Keratinocyte (primary cell): ENCODE measurements at regions not wholly inside any gene's neighbourhood (a gene's known extent, or its start where the extent isn't known, plus 50 kb on each side); places are given as distances from the start of the nearest gene placed in this dataset.

Experiments
- DNase-seq: peaks from one replicate; pipeline ENCODE4 v3.0.0-alpha.2; 2011; ENCODE audit warnings: low read depth, missing footprints, low spot score
- FAIRE-seq: peaks from 2 replicates; lab custom pipeline; 2011; peaks lifted over from hg19 to GRCh38; lab: Jason Lieb, UNC
- H2AFZ ChIP-seq: 2 replicates; pipeline ENCODE4 v1.6.0; 2012; ENCODE audit warnings: low read length, control low read depth, inconsistent platforms; ENCODE audit not compliant: control insufficient read depth
- H3K27ac ChIP-seq: 2 replicates; pipeline ENCODE4 v1.5.1; 2011; ENCODE audit warnings: low read length; ENCODE audit not compliant: control insufficient read depth, insufficient read depth
- H3K27me3 ChIP-seq: 3 replicates; pipeline ENCODE4 v1.6.0; 2011; ENCODE audit warnings: low read length; ENCODE audit not compliant: control insufficient read depth, insufficient read depth; ENCODE audit errors: extremely low read depth
- H3K36me3 ChIP-seq, 2 experiments: 2 replicates in 1 of 2; 3 replicates in 1 of 2; pipeline ENCODE4 v1.5.1; 2011; ENCODE audit warnings: low read length in 2 of 2, mild to moderate bottlenecking in 1 of 2; ENCODE audit not compliant: control insufficient read depth in 2 of 2, insufficient read depth in 2 of 2; ENCODE audit errors: extremely low read depth in 1 of 2
- H3K4me1 ChIP-seq: 3 replicates; pipeline ENCODE4 v1.5.1; 2011; ENCODE audit warnings: low read length; ENCODE audit not compliant: control insufficient read depth, insufficient read depth; ENCODE audit errors: extremely low read depth
- H3K4me2 ChIP-seq: 3 replicates; pipeline ENCODE4 v1.6.0; 2011; ENCODE audit warnings: low read depth, low read length; ENCODE audit not compliant: control insufficient read depth, insufficient read depth; ENCODE audit errors: extremely low read depth
- H3K4me3 ChIP-seq, 3 experiments: fragments of 200-600 bp in 1 of 3; sonication (generic) in 1 of 3; 2 replicates in 2 of 3; 3 replicates in 1 of 3; pipeline ENCODE4 v1.5.1; 2011 to 2016; ENCODE audit warnings: low read length in 3 of 3, mild to moderate bottlenecking in 3 of 3, control low read depth in 2 of 3, inconsistent platforms in 1 of 3, low read depth in 1 of 3, mixed read lengths in 1 of 3, mixed run types in 1 of 3, moderate library complexity in 1 of 3; ENCODE audit not compliant: control insufficient read depth in 2 of 3, insufficient read depth in 2 of 3; ENCODE audit errors: extremely low read depth in 1 of 3
- H3K79me2 ChIP-seq: 2 replicates; pipeline ENCODE4 v1.6.0; 2012; ENCODE audit warnings: low read length; ENCODE audit not compliant: control insufficient read depth, insufficient read depth
- H3K9ac ChIP-seq: 3 replicates; pipeline ENCODE4 v1.6.0; 2011; ENCODE audit warnings: low read length; ENCODE audit not compliant: control insufficient read depth, insufficient read depth; ENCODE audit errors: extremely low read depth
- H3K9me1 ChIP-seq: 3 replicates; pipeline ENCODE4 v1.6.0; 2011; ENCODE audit warnings: low read length; ENCODE audit not compliant: control insufficient read depth, insufficient read depth; ENCODE audit errors: extremely low read depth
- H3K9me3 ChIP-seq: 2 replicates; pipeline ENCODE4 v1.5.1; 2012; ENCODE audit warnings: low read depth, low read length; ENCODE audit not compliant: control insufficient read depth
- H4K20me1 ChIP-seq: 3 replicates; pipeline ENCODE4 v1.6.0; 2011; ENCODE audit warnings: low read length; ENCODE audit not compliant: control insufficient read depth, insufficient read depth; ENCODE audit errors: extremely low read depth
- CTCF ChIP-seq, 3 experiments: IDR thresholded peaks in 1 of 3; conservative IDR thresholded peaks in 1 of 3; optimal IDR thresholded peaks in 1 of 3; 2 replicates in 2 of 3; 3 replicates in 1 of 3; pipeline versions ENCODE3 to v1.5.1; 2011; ENCODE audit warnings: low read length in 3 of 3, mild to moderate bottlenecking in 3 of 3, moderate library complexity in 2 of 3, control low read depth in 1 of 3, inconsistent platforms in 1 of 3; ENCODE audit not compliant: insufficient read depth in 2 of 3; ENCODE audit errors: extremely low read depth in 1 of 3
- EZH2 ChIP-seq: IDR thresholded peaks from one replicate; pipeline ENCODE4 v1.6.1; 2012; ENCODE audit warnings: inconsistent platforms, mild to moderate bottlenecking, low read length, moderate library complexity
- dilution Hi-C: fragments of 300-500 bp; cut with MboI; formaldehyde crosslinking; loops from one replicate; pipeline ENCODE4 v1.7.0; 2020; ENCODE audit warnings: low sequenced_read_pairs; ENCODE audit not compliant: extremely low pct_ligation_motif_present

DNA sequence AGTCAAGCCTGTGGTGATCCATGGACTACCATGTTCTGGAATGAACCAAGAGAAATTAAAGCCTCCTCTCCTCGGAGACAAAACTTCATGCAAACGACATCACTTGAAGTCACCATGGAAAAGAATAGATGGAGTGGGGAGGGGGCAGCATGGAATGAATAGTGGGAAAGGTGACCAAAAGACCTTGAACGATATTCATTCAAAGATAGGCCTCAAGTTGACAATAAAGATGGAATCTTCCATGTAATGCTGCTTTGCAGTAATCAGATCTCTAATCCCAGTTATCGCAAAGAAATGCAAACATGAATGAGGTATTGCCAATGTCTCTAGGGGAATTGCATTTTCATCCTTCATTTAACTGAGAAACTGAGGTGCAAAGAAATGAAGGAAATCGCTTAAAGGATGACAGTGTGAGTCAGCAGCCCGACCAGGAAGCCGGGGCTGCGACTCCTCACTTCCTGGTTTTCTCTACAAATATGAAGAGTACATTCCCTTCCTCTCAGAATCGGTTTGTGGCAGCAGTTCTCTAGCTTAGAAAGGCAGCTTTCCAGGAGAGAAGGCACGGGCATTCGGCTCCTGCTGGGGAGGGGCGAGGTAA is 65.6 kb upstream of the RREB1 start:
- no peaks in the 10 kb centered on the region for H3K4me1 ChIP-seq
- H3K9me3 ChIP-seq: no peaks in the 10 kb centered on the region
- H3K4me3 ChIP-seq: no peak overlapping the region
- dilution Hi-C loops: no loop called here
- no peaks in the 10 kb centered on the region for H4K20me1 ChIP-seq
- H3K9ac ChIP-seq: no peak overlapping the region
- no peak for FAIRE-seq
- H3K9me1 ChIP-seq: no peaks in the 10 kb centered on the region
- DNase-seq: no peak
- H3K4me2 ChIP-seq: no peak overlapping the region
- H2AFZ ChIP-seq: peak overlapping the region; percentile 31
- no peak for TF ChIP-seq EZH2
- no peak for TF ChIP-seq CTCF (optimal IDR thresholded peaks at IDR 0.05 in 1 of 3, IDR thresholded peaks at IDR 0.05 in 1 of 3, conservative IDR thresholded peaks at IDR 0.05 in 1 of 3; ENCODE audit: extremely low read depth in 1 of 3, insufficient read depth in 2 of 3, low read length in 3 of 3)
- H3K27me3 ChIP-seq: no peaks in the 10 kb centered on the region
- no peaks in the 10 kb centered on the region for H3K36me3 ChIP-seq
- H3K79me2 ChIP-seq: no peaks in the 10 kb centered on the region
- no peak overlapping the region for H3K27ac ChIP-seq

DNA sequence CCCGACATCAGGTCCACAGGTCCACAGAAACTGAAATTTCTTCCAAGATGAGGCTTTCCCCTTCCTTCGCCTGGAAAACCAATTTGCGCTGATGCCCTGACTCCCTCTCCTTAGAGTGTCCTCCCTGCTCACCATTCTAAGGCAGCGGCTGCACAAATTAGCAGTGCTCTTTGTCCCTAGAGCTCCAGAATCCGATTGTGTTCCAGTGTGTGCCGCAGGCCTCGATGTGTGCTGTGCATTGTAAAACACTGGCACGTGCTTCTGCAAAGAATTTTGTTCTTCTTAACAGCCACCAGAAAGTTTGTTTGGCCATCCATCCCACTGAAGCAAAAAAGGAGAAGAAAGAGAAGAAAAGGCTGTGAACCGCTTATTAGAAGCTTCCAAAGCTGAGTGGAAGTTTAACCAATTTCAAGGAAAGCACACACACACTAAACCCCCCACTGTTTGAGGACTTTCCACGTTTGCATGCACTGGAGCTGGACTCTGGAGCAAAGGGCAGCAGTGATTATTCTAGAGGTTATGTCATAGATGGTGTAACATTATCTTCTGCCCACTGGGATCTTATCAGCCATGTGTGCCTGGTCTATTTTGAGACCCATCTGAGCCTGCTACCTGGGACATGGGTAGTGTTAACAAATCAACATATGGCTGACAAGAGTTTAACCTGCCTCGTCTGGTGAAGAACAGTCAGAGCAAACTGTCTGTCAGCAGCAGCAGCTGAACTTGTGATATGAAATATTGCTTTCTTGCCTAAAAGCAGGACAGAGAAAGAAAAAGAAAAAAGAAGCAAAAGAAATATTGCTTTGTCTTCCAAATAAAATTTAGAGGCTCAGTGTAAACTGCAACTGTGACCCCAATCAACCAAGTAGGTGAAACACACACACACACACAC is 64.9 kb upstream of the RREB1 start:
- H3K9ac ChIP-seq: no peak overlapping the region
- no peak for FAIRE-seq

More for the DNA sequence above, 64.9 kb upstream of the RREB1 start:
- H2AFZ ChIP-seq: peak overlapping the region; percentile 31
- no peak overlapping the region for H3K4me2 ChIP-seq
- no peak for DNase-seq
- TF ChIP-seq CTCF (optimal IDR thresholded peaks at IDR 0.05 in 1 of 3, IDR thresholded peaks at IDR 0.05 in 1 of 3, conservative IDR thresholded peaks at IDR 0.05 in 1 of 3; ENCODE audit: extremely low read depth in 1 of 3, insufficient read depth in 2 of 3, low read length in 3 of 3): no peak
- no peak for TF ChIP-seq EZH2
- no peak overlapping the region for H3K4me3 ChIP-seq
- no peaks in the 10 kb centered on the region for H3K4me1 ChIP-seq
- no peaks in the 10 kb centered on the region for H3K36me3 ChIP-seq
- no peak overlapping the region for H3K27ac ChIP-seq
- no peaks in the 10 kb centered on the region for H3K9me1 ChIP-seq
- no peaks in the 10 kb centered on the region for H3K9me3 ChIP-seq
- H3K27me3 ChIP-seq: no peaks in the 10 kb centered on the region
- H4K20me1 ChIP-seq: no peaks in the 10 kb centered on the region
- dilution Hi-C loops: no loop called here
- no peaks in the 10 kb centered on the region for H3K79me2 ChIP-seq
